Neuron (in vitro differentiated cells): ENCODE measurements at regions not wholly inside any gene's neighbourhood (a gene's known extent, or its start where the extent isn't known, plus 50 kb on each side); places are given as distances from the start of the nearest gene placed in this dataset.

Experiments
- H2AFZ ChIP-seq: one replicate; pipeline ENCODE4 v1.6.1; 2013; ENCODE audit warnings: low read depth, mild to moderate bottlenecking, inconsistent platforms, low read length, moderate library complexity
- H3K27me3 ChIP-seq: one replicate; pipeline ENCODE4 v1.6.1; 2013; ENCODE audit warnings: low read length; ENCODE audit not compliant: insufficient read depth
- H3K36me3 ChIP-seq: one replicate; pipeline ENCODE4 v1.6.1; 2013; ENCODE audit warnings: low read length; ENCODE audit not compliant: insufficient read depth
- H3K4me1 ChIP-seq: one replicate; pipeline ENCODE4 v1.6.1; 2013; ENCODE audit warnings: low read length; ENCODE audit not compliant: insufficient read depth
- H3K4me3 ChIP-seq: 2 replicates; pipeline ENCODE4 v1.5.1; 2013; ENCODE audit warnings: mild to moderate bottlenecking, low read length, moderate library complexity
- H3K9me3 ChIP-seq: one replicate; pipeline ENCODE4 v1.6.1; 2013; ENCODE audit warnings: low read length

DNA sequence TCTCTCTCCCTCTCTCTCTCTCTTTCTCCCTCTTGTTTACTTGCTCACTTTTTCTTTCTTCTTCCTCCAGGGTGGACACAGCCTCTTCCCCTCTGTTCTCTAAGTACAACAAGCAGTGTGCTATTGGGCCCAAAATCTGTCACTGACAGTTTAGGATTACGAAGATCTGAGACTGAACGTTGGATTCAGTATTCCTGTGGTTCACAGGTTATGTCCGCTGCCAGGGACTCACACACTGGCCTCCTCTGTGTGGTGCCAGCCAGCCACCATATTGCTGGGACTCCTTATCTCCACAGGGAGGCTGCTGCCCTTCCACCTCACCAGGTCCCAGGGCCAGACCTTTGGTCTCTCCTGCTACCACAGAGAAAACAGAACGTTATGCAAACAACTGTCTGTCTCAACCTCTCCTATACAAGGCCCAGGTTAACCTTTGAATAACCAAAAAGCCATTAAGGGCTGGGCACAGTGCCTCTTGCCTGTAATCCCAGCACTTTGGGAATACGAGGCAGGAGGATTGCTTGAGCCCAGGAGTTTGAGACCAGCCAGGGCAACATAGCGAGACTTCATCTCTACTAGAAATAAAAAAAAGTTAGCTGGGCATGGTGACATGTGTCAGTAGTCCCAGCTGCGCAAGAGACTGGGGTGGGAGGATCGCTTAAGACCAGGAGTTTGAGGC is 171.9 kb upstream of the RAB4A start:
- no peaks in the 10 kb centered on the region for H3K36me3 ChIP-seq
- no peak overlapping the region for H3K4me3 ChIP-seq
- H3K9me3 ChIP-seq, result no peaks in the 10 kb centered on the region
- no peaks in the 10 kb centered on the region for H3K27me3 ChIP-seq
- no peak overlapping the region for H2AFZ ChIP-seq
- no peaks in the 10 kb centered on the region for H3K4me1 ChIP-seq

- no peak overlapping the region for H3K4me3 ChIP-seq
- H2AFZ ChIP-seq, result no peak overlapping the region
- H3K9me3 ChIP-seq, result no peaks in the 10 kb centered on the region
- H3K27me3 ChIP-seq, result no peaks in the 10 kb centered on the region
- H3K36me3 ChIP-seq, result no peaks in the 10 kb centered on the region
- H3K4me1 ChIP-seq, result no peaks in the 10 kb centered on the region
Measured at GRCh38 chr1:229101011-229101871, 169.7 kb upstream of the RAB4A start.

DNA sequence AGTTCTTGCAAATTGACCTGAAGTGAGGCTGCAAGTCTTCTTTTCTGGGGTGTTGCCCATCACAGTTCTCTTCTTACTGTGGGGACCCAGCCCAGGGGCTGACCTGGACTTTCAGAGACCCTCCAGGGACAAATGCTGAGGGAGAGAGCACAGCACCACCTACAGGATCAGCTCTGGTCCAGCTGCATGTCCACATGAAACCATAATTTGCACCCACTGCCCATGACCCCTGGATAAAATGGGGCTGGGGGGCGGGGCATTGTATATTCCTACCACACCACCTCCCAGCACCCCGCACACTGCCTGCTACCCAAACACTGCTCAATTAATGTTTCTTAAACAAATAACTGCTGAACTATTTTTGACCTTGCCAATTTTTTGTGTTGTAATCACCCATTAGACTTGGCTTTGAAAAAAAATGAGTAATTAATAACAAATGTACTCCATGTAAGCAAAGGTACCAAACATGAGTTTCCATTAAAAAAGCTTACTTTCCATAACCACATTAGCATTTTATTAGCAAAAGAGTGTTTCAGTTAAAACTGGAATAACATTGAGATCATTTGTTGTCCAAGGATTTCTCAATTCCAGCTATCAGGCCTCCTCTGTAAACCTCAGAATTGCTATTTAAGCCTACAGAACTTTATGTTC is 168.0 kb upstream of the RAB4A start:
- no peaks in the 10 kb centered on the region for H3K9me3 ChIP-seq

DNA sequence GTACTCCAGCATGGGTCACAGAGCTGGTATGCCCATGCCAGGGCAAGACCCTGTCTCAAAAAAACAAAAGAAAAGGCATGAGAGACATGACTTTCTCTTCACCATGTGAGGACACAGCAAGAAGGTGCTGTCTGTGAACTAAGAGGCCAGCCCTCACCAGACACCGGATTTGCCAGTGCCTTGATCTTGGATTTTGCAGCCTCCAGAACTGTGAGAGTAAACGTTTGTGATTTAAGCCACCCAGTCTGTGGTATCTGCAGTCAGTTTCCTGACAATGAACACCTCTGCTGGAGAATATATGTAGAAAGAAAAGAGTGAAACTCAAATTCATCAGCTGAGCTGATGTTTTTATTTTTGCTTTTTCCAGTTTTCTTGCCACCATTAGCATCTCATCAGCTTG is 166.3 kb upstream of the RAB4A start:
- Histone ChIP-seq H3K4me3 (no peak overlapping the region), H3K9me3 (no peaks in the 10 kb centered on the region), H3K36me3 (no peaks in the 10 kb centered on the region), H3K4me1 (no peaks in the 10 kb centered on the region), H2AFZ (no peak overlapping the region), H3K27me3 (no peaks in the 10 kb centered on the region)

More for the DNA sequence above, 168.0 kb upstream of the RAB4A start:
- H3K4me1 ChIP-seq, result no peaks in the 10 kb centered on the region
- H3K36me3 ChIP-seq, result no peaks in the 10 kb centered on the region
- H3K4me3 ChIP-seq, result no peak overlapping the region
- no peaks in the 10 kb centered on the region for H3K27me3 ChIP-seq
- no peak overlapping the region for H2AFZ ChIP-seq

DNA sequence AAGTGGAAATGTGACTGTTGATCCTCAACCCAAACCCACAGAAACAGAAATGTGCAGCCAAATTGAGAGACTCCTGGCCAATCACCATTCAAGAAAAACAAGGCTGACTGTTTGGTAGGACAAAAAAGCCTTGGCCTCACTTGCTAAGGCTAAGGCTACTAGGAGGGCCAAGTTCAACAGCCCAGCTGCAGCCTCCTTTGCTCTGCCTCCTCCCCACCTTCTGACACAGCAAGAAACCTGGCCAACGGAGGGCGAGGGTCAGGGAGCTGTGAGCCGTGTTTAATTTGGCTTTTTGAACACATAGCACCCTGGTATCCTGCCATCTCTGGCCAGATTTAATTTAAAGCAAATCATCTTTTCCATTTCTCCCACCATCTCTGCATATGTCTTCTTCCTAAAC is 165.8 kb upstream of the RAB4A start:
- Histone ChIP-seq H3K27me3 (no peaks in the 10 kb centered on the region), H3K9me3 (no peaks in the 10 kb centered on the region), H2AFZ (no peak overlapping the region), H3K4me3 (no peak overlapping the region), H3K4me1 (no peaks in the 10 kb centered on the region), H3K36me3 (no peaks in the 10 kb centered on the region)

DNA sequence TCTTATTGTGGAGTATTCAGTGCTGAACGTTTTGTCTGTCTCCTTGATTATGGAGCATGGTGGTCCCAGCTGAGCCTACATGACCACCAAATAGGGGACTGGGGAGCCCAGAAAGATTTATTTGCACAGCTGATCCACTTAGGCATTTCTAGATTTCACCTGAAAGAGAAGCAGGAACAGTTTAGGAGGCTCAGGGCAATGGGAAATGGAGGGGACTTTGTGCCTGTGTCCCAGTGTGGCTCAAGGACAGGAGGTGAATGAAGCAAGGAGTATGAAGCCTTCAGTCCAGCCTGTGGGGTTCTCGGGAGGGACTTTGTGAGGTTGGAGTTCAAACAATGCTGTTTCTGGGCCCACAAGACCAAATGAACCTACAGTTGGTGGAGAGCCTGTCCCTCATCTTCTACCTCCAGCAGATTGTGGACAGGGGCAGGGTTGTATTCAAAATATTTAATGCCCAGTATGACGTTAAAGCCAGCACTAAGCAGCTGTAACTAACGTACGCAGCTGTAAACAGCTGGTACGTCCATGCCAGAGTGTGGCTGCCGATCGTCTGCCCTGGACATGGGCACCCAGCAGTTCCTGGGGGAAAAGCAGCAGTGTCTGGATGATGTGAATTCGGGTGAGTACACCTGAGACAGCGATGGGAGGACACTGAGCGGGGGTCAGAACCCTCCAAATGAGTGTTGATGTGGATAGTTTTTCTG is 164.9 kb upstream of the RAB4A start:
- H2AFZ ChIP-seq, result no peak overlapping the region
- no peaks in the 10 kb centered on the region for H3K4me1 ChIP-seq
- no peaks in the 10 kb centered on the region for H3K36me3 ChIP-seq
- no peaks in the 10 kb centered on the region for H3K27me3 ChIP-seq
- H3K4me3 ChIP-seq, result no peak overlapping the region
- H3K9me3 ChIP-seq, result no peaks in the 10 kb centered on the region

- Histone ChIP-seq H3K4me1 (no peaks in the 10 kb centered on the region), H3K9me3 (no peaks in the 10 kb centered on the region), H3K4me3 (no peak overlapping the region), H2AFZ (no peak overlapping the region), H3K27me3 (no peaks in the 10 kb centered on the region), H3K36me3 (no peaks in the 10 kb centered on the region)
Measured at GRCh38 chr1:229106526-229107125, 164.3 kb upstream of the RAB4A start.

DNA sequence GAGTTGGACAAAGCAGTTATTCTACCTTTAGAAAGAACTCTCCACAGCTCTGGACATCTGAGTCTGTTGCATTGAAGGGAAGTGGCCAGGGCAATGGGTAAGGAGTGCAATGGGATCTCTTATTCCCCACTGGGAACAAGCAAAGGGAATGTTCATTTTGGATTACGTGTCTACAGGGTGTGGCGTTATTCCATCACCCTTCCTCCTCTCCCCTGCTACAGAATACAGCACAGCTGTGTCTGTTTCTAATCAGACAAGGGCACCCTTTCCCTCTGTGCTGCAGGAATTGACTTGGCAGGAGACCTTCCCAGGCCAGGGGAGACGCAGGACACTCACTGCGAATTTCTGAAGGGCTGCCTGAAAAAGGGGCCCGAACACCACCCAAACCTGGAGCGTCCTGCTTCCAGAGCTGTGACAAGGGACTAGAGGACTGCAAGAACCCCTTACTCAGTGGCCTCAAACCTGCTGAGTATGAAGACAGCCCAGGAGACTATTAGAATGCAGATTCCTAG is 163.6 kb upstream of the RAB4A start:
- Histone ChIP-seq H2AFZ (no peak overlapping the region), H3K36me3 (no peaks in the 10 kb centered on the region), H3K4me3 (no peak overlapping the region), H3K27me3 (no peaks in the 10 kb centered on the region), H3K4me1 (no peaks in the 10 kb centered on the region), H3K9me3 (no peaks in the 10 kb centered on the region)

DNA sequence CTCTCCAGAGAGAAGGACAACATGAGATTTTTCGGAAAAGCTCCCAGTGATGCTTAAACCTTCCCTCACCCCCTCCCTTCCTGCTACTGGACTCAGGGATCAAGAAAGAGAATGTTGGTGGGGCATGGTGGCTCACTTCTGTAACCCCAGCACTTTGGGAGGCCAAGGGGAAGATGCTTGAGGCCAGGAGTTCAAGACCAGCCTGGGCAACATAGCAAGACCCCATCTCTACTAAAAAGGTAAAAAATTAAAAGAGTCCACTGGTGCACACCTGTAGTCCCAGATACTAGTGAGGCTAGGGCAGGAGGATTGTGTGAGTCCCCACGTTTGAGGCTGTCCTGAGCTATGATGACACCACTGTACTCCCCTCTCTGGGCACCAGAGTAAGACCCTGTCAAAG is 162.9 kb upstream of the RAB4A start:
- no peaks in the 10 kb centered on the region for H3K36me3 ChIP-seq
- no peaks in the 10 kb centered on the region for H3K4me1 ChIP-seq
- H3K27me3 ChIP-seq, result no peaks in the 10 kb centered on the region
- H2AFZ ChIP-seq, result no peak overlapping the region
- H3K9me3 ChIP-seq, result no peaks in the 10 kb centered on the region
- H3K4me3 ChIP-seq, result no peak overlapping the region

- Histone ChIP-seq H3K4me1 (no peaks in the 10 kb centered on the region), H3K27me3 (no peaks in the 10 kb centered on the region), H3K4me3 (no peak overlapping the region), H3K36me3 (no peaks in the 10 kb centered on the region), H3K9me3 (no peaks in the 10 kb centered on the region), H2AFZ (no peak overlapping the region)
Measured at GRCh38 chr1:229108598-229109201, 162.2 kb upstream of the RAB4A start.

DNA sequence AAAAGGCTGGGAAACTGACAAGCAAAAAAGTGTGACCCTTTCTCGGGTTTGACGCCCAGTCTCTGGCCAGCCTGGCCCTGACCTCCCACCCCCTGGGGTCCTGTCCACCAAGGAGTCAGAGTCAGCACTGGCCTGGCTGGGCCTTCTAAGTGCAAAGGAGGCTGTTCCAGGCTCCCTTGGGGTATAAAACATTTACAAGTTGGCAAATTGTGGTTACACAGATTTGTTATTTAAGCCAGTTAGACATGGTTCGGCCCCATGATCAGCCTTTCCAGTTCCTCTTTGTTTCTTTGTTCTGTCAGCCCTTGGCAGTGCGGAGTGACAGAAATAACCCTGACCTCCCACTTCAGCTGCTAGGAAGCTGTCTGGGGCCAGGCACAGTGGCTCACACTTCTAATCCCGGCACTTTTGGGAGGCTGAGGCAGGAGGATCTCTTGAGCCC is 161.6 kb upstream of the RAB4A start:
- no peaks in the 10 kb centered on the region for H3K9me3 ChIP-seq
- no peaks in the 10 kb centered on the region for H3K4me1 ChIP-seq
- no peak overlapping the region for H3K4me3 ChIP-seq
- no peak overlapping the region for H2AFZ ChIP-seq
- H3K27me3 ChIP-seq, result no peaks in the 10 kb centered on the region
- no peaks in the 10 kb centered on the region for H3K36me3 ChIP-seq

- H3K4me3 ChIP-seq, result no peak overlapping the region
- H3K36me3 ChIP-seq, result no peaks in the 10 kb centered on the region
- H3K4me1 ChIP-seq, result no peaks in the 10 kb centered on the region
- no peaks in the 10 kb centered on the region for H3K9me3 ChIP-seq
- no peak overlapping the region for H2AFZ ChIP-seq
- no peaks in the 10 kb centered on the region for H3K27me3 ChIP-seq
Measured at GRCh38 chr1:229110986-229111385, 159.9 kb upstream of the RAB4A start.
